A673 (cell line): ENCODE measurements at regions not wholly inside any gene's neighbourhood (a gene's known extent, or its start where the extent isn't known, plus 50 kb on each side); places are given as distances from the start of the nearest gene placed in this dataset.

Source experiments
- BruUV-seq: library from RNA; stranded (reverse); fragments of 400-500 nt; replicated peaks from 2 replicates; lab custom pipeline; 2021; lab: Mats Ljungman, UMichigan
- CTCF ChIA-PET: fragments of 300-600 bp; sonication (Branson Sonifier 250); formaldehyde crosslinking; loops from one replicate; lab custom pipeline; 2022; ENCODE audit warnings: antibody characterized with exemption; lab: Charles Lee
- POLR2A ChIA-PET: fragments of 300-600 bp; sonication (Branson Sonifier 250); formaldehyde crosslinking; loops from one replicate; lab custom pipeline; 2022; ENCODE audit warnings: antibody characterized with exemption; ENCODE audit not compliant: low non-redundant PET; lab: Charles Lee
- DNase-seq: peaks from one replicate; pipeline ENCODE4 v3.0.0-alpha.2; 2015; ENCODE audit warnings: low spot score
- H3K27ac ChIP-seq: fragments of 200-600 bp; sonication (generic); 2 replicates; pipeline ENCODE4 v1.5.1; 2016; ENCODE audit warnings: mixed run types, low read depth, mild to moderate bottlenecking, mixed read lengths, antibody characterized with exemption, low read length; ENCODE audit not compliant: poor library complexity, severe bottlenecking
- H3K27me3 ChIP-seq: fragments of 200-600 bp; sonication (generic); replicated peaks from 2 replicates; pipeline ENCODE4 v1.6.1; 2017; ENCODE audit warnings: mixed run types, low read depth, mild to moderate bottlenecking, mixed read lengths, antibody characterized with exemption, low read length; ENCODE audit not compliant: insufficient read depth, poor library complexity
- H3K36me3 ChIP-seq: fragments of 200-600 bp; sonication (generic); 2 replicates; pipeline ENCODE4 v1.6.1; 2016; ENCODE audit warnings: mixed run types, mild to moderate bottlenecking, mixed read lengths, antibody characterized with exemption, low read length; ENCODE audit not compliant: insufficient read depth, poor library complexity, severe bottlenecking
- H3K4me1 ChIP-seq: fragments of 200-600 bp; sonication (generic); 2 replicates; pipeline ENCODE4 v1.6.1; 2017; ENCODE audit warnings: mixed run types, mild to moderate bottlenecking, mixed read lengths, antibody characterized with exemption, low read length; ENCODE audit not compliant: insufficient read depth, poor library complexity, severe bottlenecking
- H3K4me3 ChIP-seq: fragments of 200-600 bp; sonication (generic); 2 replicates; pipeline ENCODE4 v1.5.1; 2016; ENCODE audit warnings: low read depth, mixed run types, mild to moderate bottlenecking, mixed read lengths, low read length; ENCODE audit not compliant: poor library complexity, severe bottlenecking
- H3K9me3 ChIP-seq: fragments of 200-600 bp; sonication (generic); 2 replicates; pipeline ENCODE4 v1.6.1; 2016; ENCODE audit warnings: mixed run types, low read depth, mild to moderate bottlenecking, mixed read lengths, antibody characterized with exemption, low read length; ENCODE audit not compliant: poor library complexity, severe bottlenecking
- EZH2 ChIP-seq: fragments of 200-600 bp; sonication (generic); IDR thresholded peaks from 2 replicates; pipeline ENCODE4 v1.6.1; 2017; ENCODE audit warnings: borderline replicate concordance, low read depth, mild to moderate bottlenecking, mixed read lengths, antibody characterized with exemption, low read length; ENCODE audit not compliant: poor library complexity, severe bottlenecking
- intact Hi-C: fragments of 100-400 bp; cut with micrococcal nuclease; formaldehyde crosslinking; loops from one replicate; pipeline ENCODE4 v1.10.0; 2022; ENCODE audit not compliant: unreplicated experiment
- TF ChIP-seq, protein P1 (sequence below): fragments of 300-800, 200-600 bp; sonication (generic); conservative IDR thresholded peaks from 2 replicates; pipeline ENCODE4 v1.5.1; 2017; ENCODE audit warnings: low read depth, mild to moderate bottlenecking, antibody characterized with exemption, low read length, moderate library complexity, mixed read lengths

GRCh38 chr7:46942574-46942973, 639.3 kb downstream of the TNS3 start:
- Histone ChIP-seq H3K9me3 (no peaks in the 10 kb centered on the region), H3K4me3 (no peak overlapping the region), H3K27me3 (no peaks in the 10 kb centered on the region), H3K4me1 (no peaks in the 10 kb centered on the region), H3K27ac (no peak overlapping the region), H3K36me3 (no peaks in the 10 kb centered on the region)
- TF ChIP-seq EZH2, result no peak
- TF ChIP-seq, protein P1, sequence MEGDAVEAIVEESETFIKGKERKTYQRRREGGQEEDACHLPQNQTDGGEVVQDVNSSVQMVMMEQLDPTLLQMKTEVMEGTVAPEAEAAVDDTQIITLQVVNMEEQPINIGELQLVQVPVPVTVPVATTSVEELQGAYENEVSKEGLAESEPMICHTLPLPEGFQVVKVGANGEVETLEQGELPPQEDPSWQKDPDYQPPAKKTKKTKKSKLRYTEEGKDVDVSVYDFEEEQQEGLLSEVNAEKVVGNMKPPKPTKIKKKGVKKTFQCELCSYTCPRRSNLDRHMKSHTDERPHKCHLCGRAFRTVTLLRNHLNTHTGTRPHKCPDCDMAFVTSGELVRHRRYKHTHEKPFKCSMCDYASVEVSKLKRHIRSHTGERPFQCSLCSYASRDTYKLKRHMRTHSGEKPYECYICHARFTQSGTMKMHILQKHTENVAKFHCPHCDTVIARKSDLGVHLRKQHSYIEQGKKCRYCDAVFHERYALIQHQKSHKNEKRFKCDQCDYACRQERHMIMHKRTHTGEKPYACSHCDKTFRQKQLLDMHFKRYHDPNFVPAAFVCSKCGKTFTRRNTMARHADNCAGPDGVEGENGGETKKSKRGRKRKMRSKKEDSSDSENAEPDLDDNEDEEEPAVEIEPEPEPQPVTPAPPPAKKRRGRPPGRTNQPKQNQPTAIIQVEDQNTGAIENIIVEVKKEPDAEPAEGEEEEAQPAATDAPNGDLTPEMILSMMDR, result no peak
- DNase-seq, result no peak
- ChIA-PET CTCF (no interaction called here), POLR2A (no interaction called here)
- intact Hi-C loops, result no loop called here
- BruUV-seq, result no TSS peak

DNA sequence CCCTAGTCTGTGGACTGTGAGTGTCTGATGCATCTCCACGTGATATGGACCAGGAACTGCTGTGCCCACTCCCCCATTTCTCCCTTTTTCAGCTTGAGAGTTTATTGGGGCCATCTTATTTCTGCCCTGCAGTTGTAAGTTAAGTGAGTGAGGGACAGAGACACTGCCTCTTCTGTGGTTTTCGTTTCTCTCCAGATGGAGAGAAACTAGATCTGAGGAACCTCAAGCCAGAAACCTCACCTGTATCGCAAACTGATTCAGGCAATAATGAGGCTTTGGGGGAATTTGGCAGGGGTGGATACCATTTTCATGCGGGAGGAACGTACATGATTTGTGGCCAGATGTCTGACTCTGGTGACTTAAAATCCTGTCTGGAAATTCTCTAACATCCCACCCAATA, 641.7 kb downstream of the TNS3 start:
- ChIA-PET POLR2A (no interaction called here), CTCF (no interaction called here)
- Histone ChIP-seq H3K36me3 (no peaks in the 10 kb centered on the region), H3K27ac (no peak overlapping the region), H3K4me3 (no peak overlapping the region), H3K9me3 (no peaks in the 10 kb centered on the region), H3K4me1 (no peaks in the 10 kb centered on the region), H3K27me3 (no peaks in the 10 kb centered on the region)
- intact Hi-C loops, result no loop called here
- no peak for DNase-seq
- no peak for TF ChIP-seq EZH2
- TF ChIP-seq, protein P1, result no peak
- BruUV-seq, result no TSS peak

- Histone ChIP-seq H3K4me3 (no peak overlapping the region), H3K9me3 (no peaks in the 10 kb centered on the region), H3K27me3 (no peaks in the 10 kb centered on the region), H3K27ac (no peak overlapping the region), H3K4me1 (no peaks in the 10 kb centered on the region), H3K36me3 (no peaks in the 10 kb centered on the region)
- no TSS peak for BruUV-seq
- intact Hi-C loops, result no loop called here
- TF ChIP-seq, protein P1, result no peak
- no peak for TF ChIP-seq EZH2
- ChIA-PET CTCF (no interaction called here), POLR2A (no interaction called here)
- DNase-seq, result no peak
These were observed 642.4 kb downstream of the TNS3 start for GRCh38 chr7:46939558-46939957.
